ENCODE measurements at regions not wholly inside any gene's neighbourhood (a gene's known extent, or its start where the extent isn't known, plus 50 kb on each side); places are given as distances from the start of the nearest gene placed in this dataset.

DNA sequence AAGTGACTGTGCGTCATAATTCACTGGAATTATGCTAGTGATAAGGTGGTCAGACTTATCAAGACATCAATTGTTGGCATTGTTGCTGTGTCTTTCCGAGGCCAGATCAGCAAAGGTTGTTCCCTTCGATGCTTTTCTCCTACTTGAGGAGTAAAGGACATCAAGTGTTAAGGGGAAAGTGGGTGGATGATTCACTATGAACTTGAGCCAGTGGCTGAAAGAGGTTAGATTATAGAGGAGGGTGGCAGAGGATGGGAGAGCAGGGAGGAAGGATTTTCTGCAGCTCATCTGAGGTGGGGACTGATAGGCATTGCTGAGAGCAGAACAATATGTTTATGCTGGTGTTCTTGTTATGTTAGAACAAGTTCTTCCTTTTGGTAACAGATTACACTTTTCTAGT is 131.4 kb upstream of the AGR3 start:
- TF ChIP-seq, protein P1, sequence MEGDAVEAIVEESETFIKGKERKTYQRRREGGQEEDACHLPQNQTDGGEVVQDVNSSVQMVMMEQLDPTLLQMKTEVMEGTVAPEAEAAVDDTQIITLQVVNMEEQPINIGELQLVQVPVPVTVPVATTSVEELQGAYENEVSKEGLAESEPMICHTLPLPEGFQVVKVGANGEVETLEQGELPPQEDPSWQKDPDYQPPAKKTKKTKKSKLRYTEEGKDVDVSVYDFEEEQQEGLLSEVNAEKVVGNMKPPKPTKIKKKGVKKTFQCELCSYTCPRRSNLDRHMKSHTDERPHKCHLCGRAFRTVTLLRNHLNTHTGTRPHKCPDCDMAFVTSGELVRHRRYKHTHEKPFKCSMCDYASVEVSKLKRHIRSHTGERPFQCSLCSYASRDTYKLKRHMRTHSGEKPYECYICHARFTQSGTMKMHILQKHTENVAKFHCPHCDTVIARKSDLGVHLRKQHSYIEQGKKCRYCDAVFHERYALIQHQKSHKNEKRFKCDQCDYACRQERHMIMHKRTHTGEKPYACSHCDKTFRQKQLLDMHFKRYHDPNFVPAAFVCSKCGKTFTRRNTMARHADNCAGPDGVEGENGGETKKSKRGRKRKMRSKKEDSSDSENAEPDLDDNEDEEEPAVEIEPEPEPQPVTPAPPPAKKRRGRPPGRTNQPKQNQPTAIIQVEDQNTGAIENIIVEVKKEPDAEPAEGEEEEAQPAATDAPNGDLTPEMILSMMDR (IDR thresholded peaks at IDR 0.05): no peak
- TF ChIP-seq POLR2A (IDR thresholded peaks at IDR 0.05) (no peak), POLR2AphosphoS5 (IDR thresholded peaks at IDR 0.05) (no peak)

Data from breast epithelium (tissue), 3 donors.